ENCODE measurements at regions not wholly inside any gene's neighbourhood (a gene's known extent, or its start where the extent isn't known, plus 50 kb on each side); places are given as distances from the start of the nearest gene placed in this dataset.

DNA sequence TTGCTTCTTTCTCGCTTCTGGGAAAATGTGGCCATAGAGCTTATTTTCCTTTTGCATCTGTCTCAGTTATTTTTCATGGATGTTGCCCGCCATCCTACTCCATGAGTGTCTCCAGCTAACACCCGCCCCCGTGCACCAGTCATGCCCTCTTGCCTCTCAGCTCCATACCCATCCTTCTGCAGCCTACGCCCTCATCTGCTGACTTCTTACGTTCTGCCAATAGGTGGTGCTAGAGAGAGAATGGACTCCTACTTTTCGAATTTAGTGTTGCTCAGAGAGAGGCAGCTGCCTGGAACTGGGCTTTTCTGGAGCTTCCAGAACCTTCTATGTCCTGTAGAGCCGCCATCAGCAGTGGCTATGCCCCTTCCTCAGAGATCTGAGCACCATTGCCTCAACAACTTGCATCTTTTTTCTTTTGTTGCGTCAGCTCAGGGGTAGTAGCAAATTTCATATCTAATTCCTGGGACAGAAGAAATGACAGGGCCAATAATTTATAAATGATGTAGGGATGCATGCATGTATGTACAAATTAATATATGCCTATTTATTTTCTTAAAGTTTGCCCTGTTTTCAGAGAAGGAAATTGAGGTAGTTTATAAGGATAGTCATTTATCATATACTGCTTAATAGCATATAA is 119.7 kb upstream of the MYOCD start:
- in situ Hi-C loops (cut with HindIII; ENCODE audit: low pct_unique_long_range_greater_than_20kb, low sequenced_read_pairs) = no loop called here
- DNase-seq (ENCODE audit: low read depth) = peak; percentile 30

DNA sequence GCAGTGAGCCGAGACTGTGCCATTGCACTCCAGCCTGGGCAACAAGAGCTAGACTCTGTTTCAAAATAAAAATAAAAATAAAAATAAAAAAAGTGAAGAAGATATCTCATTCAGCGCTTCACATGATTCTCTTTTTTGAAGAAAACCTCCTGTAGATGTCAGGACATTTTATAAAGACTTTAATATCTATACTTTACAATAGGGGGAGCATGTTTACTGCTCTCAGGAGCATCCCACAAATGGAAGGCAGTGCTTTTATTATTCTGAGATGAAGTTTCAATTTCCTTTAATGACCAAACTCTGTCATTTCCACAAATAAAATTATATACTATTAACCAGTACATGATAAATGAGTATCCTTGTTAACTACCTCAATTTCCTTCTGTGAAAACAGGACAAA is 118.7 kb upstream of the MYOCD start:
- in situ Hi-C loops (cut with HindIII; ENCODE audit: low pct_unique_long_range_greater_than_20kb, low sequenced_read_pairs) = no loop called here
- no peak for DNase-seq (ENCODE audit: low read depth)

DNA sequence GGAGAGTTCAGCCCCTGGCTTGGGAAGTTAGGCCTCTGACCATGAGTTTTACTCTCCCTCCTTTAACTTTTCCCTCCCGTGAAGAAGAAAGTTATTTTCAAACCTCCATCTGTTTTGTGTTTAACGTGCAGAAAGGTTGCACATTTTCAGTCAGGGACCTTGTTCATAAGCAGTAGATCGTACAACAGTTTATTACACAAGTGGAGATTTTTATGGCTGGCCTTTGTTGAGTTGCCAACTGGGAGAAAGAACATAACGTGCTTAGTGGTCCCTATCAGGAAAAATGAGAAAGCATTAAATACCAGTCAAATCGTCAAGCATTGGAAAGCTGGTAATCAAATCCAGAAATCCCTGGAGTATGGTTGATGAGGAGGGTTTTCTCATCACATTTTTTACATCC is 117.9 kb upstream of the MYOCD start:
- no peak for DNase-seq (ENCODE audit: low read depth)
- in situ Hi-C loops (cut with HindIII; ENCODE audit: low pct_unique_long_range_greater_than_20kb, low sequenced_read_pairs) = no loop called here

DNA sequence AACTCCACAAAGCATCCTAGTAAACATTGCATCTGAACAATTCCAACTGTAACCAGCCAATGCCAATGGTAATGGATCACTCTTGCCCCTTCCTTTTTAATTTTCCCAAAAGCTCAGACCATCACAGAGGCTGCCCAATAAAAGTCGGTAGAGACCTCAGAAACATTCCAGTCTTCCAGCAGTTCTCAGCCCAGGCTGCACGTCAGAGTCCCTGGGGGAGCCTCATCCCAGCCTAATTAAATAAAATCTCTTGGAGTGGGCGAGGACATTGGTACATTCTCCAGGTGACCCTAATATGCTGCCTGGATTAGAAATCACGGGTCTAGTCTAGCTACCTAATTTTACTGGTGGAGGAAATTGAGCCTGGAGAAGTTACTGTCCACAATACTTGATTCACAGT is 117.1 kb upstream of the MYOCD start:
- DNase-seq (ENCODE audit: low read depth) = no peak
- in situ Hi-C loops (cut with HindIII; ENCODE audit: low pct_unique_long_range_greater_than_20kb, low sequenced_read_pairs) = no loop called here

DNA sequence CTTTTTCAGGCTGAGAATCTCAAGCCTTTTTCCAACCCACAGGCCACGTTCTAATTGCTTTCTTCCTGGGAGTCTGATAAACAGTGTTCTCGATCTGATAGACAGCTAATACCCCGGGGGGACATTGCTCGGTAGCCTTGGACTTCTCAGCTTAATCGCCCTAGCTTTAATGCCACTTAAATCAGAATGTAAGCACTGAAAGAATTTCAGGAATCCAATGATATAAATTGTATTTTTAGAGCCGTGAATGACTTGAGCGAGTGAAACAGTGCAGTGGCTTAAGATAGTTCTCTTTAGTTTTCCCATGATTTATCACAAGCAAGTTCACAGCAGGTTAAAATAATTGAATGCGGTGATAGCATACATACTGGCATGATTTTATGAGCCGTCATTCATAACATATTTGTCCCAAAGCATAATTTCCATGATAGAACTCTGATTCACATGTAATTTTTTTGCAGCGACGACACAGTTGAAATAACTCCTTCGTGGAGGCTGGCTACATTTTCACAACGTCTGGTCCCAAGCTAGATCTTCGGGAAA is 116.1 kb upstream of the MYOCD start:
- in situ Hi-C loops (cut with HindIII; ENCODE audit: low pct_unique_long_range_greater_than_20kb, low sequenced_read_pairs) = no loop called here
- peak; percentile 65 for DNase-seq (ENCODE audit: low read depth)

DNA sequence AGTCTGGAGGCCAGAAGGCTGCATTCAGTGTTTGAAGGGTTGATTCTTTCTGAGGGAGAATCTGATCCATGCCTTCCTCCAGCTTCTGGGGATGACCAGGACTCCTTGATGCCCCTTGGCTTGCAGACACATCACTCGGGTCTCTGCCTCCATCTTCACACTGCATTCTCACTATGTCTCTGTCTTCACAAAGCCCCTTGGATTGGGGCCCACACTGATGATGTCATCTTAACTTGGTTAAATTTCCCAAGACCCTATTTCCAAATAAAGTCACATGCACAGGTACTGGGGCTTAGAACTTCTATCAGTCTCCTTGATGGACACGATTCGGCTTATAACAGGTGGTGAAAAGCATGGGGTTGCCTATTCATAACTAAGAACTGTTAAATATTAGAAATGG is 112.1 kb upstream of the MYOCD start:
- in situ Hi-C loops (cut with HindIII; ENCODE audit: low pct_unique_long_range_greater_than_20kb, low sequenced_read_pairs) = no loop called here
- DNase-seq (ENCODE audit: low read depth) = no peak

DNA sequence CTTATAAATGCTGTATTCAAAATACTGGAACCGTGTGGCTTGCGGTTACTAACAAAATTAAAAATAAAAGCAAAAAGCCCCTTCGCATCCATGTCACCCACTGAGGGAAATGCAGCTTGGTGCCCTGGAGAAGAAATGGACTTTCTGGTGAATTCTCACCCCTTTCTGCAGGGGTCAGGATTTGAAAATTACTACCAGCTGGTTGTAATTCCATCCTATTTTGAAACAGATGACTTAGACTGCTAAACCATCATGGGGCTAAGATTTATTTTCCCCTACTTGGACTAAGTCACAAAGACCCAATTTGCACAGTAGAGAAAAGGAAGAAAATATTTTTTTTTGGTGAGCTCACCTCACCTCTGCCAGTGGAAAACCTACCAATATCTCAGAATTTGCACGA is 111.4 kb upstream of the MYOCD start:
- in situ Hi-C loops (cut with HindIII; ENCODE audit: low pct_unique_long_range_greater_than_20kb, low sequenced_read_pairs) = no loop called here
- DNase-seq (ENCODE audit: low read depth) = no peak

DNA sequence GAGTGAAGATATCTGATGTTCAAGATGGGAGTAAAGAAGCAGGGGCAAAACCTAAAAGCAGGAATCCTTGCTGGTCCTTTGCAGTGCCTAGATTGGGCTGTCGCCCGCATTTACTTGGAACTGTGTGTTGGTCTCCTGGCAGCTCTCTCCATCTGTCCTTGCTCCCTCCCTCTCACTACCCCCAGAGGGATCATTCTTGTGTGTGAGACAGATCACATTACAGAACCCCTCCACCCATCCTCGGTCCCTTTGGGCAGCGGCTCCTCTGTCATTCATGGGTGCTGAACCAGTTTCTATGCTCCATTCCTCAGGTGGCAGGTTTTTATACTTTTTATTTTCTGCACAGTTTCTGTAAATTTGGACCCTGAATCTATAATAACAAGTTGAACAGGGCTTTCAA is 99.4 kb upstream of the MYOCD start:
- in situ Hi-C loops (cut with HindIII; ENCODE audit: low pct_unique_long_range_greater_than_20kb, low sequenced_read_pairs) = no loop called here
- no peak for DNase-seq (ENCODE audit: low read depth)

DNA sequence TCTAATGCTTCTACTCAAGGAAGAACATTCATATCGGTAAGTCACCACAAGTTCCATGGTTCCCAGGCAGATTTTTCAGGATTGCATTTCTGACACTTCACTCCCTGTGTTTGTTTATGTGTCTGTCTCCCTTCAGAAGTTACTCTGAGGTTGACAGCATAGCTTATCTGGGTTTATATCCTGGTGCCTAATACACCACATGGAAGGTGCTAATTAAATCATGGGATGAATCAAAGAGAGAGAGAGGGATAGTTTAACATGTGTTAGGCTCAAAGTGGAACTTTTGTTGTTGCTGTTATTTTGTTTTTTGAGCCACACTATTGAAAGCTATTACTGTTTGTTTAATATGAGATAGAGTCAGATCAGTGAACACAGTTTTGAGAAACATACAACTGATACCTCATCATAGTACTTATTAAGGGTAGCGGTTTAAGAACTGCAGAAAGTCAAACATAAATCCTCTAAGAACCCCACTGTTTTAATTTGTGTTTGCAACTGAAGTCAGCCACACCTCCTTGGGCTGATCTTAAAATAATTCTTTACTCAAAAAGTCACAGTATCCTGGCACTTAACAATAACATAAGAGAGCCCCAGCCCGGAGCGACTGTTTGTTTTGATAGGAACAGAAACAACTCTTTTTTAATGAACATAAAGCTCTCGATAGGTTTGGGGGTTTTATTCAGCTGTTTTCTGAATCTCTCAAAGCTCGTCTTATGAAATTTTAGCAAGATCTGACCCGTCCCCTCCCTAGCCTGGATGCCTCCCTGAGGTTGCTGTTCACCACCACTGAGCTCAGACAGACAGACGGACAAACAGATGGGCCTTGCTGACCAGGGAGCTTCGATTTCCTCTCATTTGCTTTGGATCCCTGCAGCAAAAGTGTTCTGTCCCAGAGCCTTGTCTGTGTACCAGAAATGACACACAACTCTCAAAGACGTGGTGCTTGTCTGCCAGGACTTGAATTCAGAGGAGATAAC is 98.3 kb upstream of the MYOCD start:
- in situ Hi-C loops (cut with HindIII; ENCODE audit: low pct_unique_long_range_greater_than_20kb, low sequenced_read_pairs) = no loop called here
- DNase-seq (ENCODE audit: low read depth) = no peak

DNA sequence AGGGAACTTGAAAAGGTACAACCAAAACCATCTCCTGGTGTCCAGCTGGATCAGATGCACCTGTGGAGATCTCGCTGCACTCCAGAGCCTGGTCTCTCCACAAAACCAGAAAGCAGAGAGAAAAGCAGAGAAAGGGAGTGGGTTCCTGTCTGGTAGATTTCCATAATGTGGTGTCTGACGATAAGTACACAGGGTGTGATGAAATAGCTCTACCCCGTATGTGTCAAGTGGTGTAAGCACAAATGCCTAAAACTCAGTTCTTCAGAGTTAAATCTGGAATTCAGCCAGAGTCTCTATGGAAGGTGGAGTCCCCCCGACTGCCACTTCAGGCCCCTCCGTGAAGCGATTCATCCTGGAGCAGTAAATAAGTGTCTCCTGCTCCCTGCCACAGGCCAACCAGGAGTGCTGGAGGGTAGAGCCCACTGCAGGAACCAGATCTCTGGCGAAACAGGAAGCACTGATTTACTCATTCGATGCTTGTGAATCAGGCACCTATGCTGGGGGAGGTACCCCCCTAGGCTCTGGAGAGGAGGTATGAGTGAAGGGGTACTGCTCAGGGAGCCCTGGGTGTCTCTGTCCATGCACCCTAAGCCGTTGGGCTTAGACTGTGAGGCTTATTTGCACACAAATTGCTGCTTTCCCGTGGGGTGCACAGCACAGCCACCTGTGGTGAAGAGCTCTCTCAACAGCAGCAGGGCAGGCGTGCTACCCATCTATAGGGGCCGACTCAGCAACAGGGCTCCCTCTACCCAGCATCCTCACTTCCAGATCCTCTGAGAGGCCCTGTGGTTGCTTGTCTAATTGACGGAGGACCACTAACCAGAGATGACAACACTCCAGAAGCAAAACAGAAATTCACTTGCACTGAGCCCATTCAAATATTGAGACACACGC is 97.1 kb upstream of the MYOCD start:
- no peak for DNase-seq (ENCODE audit: low read depth)
- in situ Hi-C loops (cut with HindIII; ENCODE audit: low pct_unique_long_range_greater_than_20kb, low sequenced_read_pairs) = no loop called here

DNA sequence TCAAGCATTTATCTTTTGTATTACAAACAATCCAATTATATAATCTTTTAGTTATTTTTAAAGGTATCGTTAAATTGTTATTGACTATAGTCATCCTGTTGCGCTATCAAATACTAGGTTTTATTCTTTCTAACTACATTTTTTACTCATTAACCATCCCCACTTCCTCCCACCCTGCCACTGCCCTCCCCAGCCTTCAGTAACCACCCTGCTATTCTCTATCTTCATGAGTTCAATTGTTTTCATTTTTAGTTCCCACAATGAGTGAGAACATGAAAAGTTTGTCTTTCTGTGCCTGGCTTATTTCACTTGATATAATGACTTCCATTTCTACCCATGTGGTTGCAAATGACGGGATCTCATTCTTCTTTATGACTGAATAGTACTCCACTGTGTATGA is 94.1 kb upstream of the MYOCD start:
- in situ Hi-C loops (cut with HindIII; ENCODE audit: low pct_unique_long_range_greater_than_20kb, low sequenced_read_pairs) = no loop called here
- no peak for DNase-seq (ENCODE audit: low read depth)

DNA sequence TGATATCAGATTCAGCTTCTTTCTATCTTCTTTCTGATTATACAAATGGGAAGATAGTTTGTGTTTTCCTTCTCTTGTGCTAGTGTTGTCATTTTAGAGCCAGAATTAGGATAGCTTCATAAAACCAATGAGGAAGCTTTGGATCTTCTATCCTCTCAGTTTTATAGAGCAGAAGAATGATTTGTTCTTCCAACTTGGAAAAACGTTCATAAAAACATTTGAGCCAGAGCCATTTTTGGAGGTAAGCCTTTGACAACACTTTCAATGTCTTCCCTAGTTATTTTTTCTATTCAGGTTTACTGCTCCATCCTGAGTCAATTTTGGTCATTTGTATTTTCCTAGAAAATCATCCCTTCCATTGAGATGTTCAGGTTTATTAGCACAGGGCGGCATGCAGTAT is 91.2 kb upstream of the MYOCD start:
- no peak for DNase-seq (ENCODE audit: low read depth)
- in situ Hi-C loops (cut with HindIII; ENCODE audit: low pct_unique_long_range_greater_than_20kb, low sequenced_read_pairs) = no loop called here

DNA sequence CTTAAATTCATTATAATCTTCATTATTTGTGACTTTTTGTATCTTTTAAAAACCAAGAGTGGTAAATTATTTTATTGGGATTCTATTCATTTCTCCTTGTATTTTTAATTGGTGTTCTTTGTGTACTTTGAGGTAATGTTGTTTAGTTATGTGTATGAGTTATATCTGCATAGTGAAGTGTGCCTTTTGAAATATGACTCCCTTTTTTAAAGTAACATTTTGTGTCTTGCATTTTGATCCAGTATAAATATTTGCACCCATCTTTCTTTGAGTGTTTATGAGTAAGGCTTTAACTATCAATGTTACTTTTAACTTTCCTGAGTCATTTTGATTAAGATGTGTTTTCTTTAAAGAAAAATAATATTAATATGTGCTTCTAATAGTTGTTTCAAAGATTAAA is 90.0 kb upstream of the MYOCD start:
- no peak for DNase-seq (ENCODE audit: low read depth)
- in situ Hi-C loops (cut with HindIII; ENCODE audit: low pct_unique_long_range_greater_than_20kb, low sequenced_read_pairs) = no loop called here

DNA sequence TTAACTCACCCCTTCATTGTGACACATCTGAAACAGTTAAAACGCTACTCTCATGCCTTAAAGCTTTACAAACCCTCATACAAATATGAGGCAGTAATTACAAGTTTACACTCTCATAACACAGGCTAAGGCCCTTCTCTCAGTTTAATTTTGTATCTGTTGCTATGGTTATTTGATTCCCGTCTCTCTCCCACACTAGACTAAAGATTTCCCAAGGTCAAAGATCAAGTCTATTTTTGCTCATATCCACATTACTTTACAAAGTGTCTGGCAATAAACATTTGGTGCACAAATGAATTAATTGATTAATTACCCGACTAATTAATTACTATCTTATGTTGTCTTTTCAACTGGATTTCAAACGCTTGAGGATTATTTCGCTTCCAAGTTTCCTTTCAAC is 86.4 kb upstream of the MYOCD start:
- no peak for DNase-seq (ENCODE audit: low read depth)
- in situ Hi-C loops (cut with HindIII; ENCODE audit: low pct_unique_long_range_greater_than_20kb, low sequenced_read_pairs) = no loop called here

DNA sequence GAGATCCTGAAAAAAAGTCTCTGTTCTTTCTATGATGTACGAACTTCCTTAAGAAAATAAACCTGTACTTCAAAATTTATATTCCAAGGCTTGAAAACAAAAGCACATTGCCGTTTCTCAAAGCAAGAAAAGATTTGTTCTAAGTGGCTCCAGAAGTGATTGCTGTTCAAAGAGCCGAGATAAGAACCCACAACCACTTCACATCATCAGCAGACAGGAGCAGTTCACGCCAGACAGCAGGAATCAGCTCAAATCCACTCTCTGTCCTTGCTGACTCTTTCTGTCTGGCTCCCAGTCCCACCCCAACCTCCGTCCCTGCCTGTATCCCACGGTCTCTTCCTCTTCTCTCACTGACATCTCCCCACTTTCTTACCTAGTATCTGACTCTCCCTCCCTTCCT is 85.0 kb upstream of the MYOCD start:
- in situ Hi-C loops (cut with HindIII; ENCODE audit: low pct_unique_long_range_greater_than_20kb, low sequenced_read_pairs) = no loop called here
- DNase-seq (ENCODE audit: low read depth) = no peak

DNA sequence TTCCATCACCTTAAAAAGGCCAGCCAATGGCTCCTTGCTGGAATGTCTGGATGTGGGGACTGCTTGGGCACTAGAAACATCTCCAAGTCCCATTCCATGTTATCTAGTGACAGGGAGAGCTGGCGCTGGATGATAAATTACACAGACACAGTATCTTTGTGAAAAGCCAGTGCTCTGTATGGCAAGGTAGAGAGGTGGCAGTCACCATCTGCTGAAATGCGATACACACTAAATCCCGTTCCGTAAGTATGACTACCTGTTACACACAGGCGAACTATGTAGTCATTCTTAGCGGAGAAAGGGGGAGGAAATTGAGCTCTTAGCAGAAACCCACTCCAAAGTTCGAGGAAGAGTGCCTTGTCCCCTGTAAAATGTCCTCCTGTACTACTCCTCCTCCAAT is 81.0 kb upstream of the MYOCD start:
- DNase-seq (ENCODE audit: low read depth) = no peak

DNA sequence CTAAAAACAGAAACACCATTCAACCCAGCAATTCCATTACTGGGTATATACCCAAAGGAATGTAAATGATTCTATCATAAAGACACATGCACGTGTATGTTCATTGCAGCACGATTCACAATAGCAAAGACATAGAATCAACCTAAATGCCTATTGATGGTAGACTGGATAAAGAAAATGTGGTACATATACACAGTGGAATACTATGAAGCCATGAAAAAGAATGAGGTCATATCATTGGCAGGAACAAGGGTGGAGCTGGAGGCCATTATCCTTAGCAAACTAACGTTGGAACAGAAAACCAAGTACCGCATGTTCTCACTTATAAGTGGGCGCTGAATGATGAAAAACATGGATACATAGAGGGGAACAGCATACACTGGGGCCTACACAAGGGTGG is 77.2 kb upstream of the MYOCD start:
- in situ Hi-C loops (cut with HindIII; ENCODE audit: low pct_unique_long_range_greater_than_20kb, low sequenced_read_pairs) = no loop called here
- DNase-seq (ENCODE audit: low read depth) = no peak

More for the DNA sequence above, 81.0 kb upstream of the MYOCD start:
- in situ Hi-C loops (cut with HindIII; ENCODE audit: low pct_unique_long_range_greater_than_20kb, low sequenced_read_pairs) = no loop called here

DNA sequence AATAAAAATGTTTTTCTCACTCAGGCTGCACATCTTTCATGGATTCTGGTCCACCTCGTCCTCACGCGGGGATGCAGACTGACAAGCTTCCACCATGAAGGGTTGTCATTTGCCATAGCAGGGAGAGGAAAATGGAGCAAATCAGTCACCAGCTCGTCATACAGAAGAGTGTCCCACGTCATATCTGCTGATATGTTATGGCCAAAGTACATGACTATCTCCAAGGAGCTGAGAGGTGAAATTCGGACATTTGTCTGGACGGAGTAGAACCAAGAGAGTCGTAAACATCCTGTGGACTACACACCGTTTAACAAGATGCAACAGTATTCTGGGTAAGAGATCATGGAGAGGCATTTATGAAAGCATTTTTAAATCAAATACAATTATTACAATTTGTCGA is 75.3 kb upstream of the MYOCD start:
- in situ Hi-C loops (cut with HindIII; ENCODE audit: low pct_unique_long_range_greater_than_20kb, low sequenced_read_pairs) = no loop called here
- DNase-seq (ENCODE audit: low read depth) = no peak
